HEK293 (cell line): ENCODE measurements at regions not wholly inside any gene's neighbourhood (a gene's known extent, or its start where the extent isn't known, plus 50 kb on each side); places are given as distances from the start of the nearest gene placed in this dataset.

Source experiments
- CTCF ChIA-PET: fragments of 350-600 bp; formaldehyde crosslinking; extraction: SDS; loops from one replicate; lab custom pipeline; 2021; ENCODE audit warnings: antibody characterized with exemption; lab: Yijun Ruan, JAX
- POLR2A ChIA-PET: fragments of 300-600 bp; formaldehyde crosslinking; extraction: SDS; loops from one replicate; lab custom pipeline; 2020; ENCODE audit warnings: antibody characterized with exemption, inconsistent platforms; lab: Yijun Ruan, JAX
- H3K27ac ChIP-seq: fragments of 200-500 bp; sonication (Bioruptor generic); 2 replicates; pipeline ENCODE4 v1.5.1; 2014; ENCODE audit warnings: low read depth, low read length, control low read depth, inconsistent platforms; ENCODE audit errors: extremely low read depth
- H3K36me3 ChIP-seq, 2 experiments: fragments of 200-500 bp in 1 of 2; sonication (Bioruptor generic) in 1 of 2; 1 replicate in 1 of 2; 2 replicates in 1 of 2; pipeline ENCODE4 v1.5.1; 2014 to 2017; ENCODE audit warnings: inconsistent platforms in 2 of 2, low read length in 2 of 2; ENCODE audit not compliant: control insufficient read depth in 2 of 2, insufficient read depth in 1 of 2
- H3K4me1 ChIP-seq: fragments of 200-500 bp; sonication (Bioruptor generic); 2 replicates; pipeline ENCODE4 v1.5.1; 2014; ENCODE audit warnings: mild to moderate bottlenecking, low read length, inconsistent platforms; ENCODE audit not compliant: control insufficient read depth, insufficient read depth
- H3K4me3 ChIP-seq: 2 replicates; pipeline ENCODE4 v1.5.1; 2011; ENCODE audit warnings: low read depth, mild to moderate bottlenecking, control low read depth, low read length, moderate library complexity
- H3K9me3 ChIP-seq: fragments of 200-500 bp; sonication (Bioruptor generic); 2 replicates; pipeline ENCODE4 v1.5.1; 2014; ENCODE audit warnings: low read depth, low read length, inconsistent platforms; ENCODE audit not compliant: control insufficient read depth, insufficient read depth
- BCL11A ChIP-seq: fragments of 450-650 bp; formaldehyde crosslinking; IDR thresholded peaks from 2 replicates; pipeline ENCODE4 v1.5.1; 2016; ENCODE audit warnings: low read depth, missing biosample characterization, missing genetic modification characterization
- GLI4 ChIP-seq: fragments of 450-650 bp; formaldehyde crosslinking; IDR thresholded peaks from 2 replicates; pipeline ENCODE4 v1.5.1; 2016; ENCODE audit warnings: missing biosample characterization, missing genetic modification characterization
- PRDM4 ChIP-seq: fragments of 450-650 bp; formaldehyde crosslinking; IDR thresholded peaks from 2 replicates; pipeline ENCODE4 v1.5.1; 2017; ENCODE audit warnings: missing biosample characterization, missing genetic modification characterization
- TSHZ1 ChIP-seq: fragments of 450-650 bp; formaldehyde crosslinking; IDR thresholded peaks from 2 replicates; pipeline ENCODE4 v1.5.1; 2016; ENCODE audit warnings: missing biosample characterization, missing genetic modification characterization, borderline replicate concordance
- WT1 ChIP-seq: fragments of 450-650 bp; formaldehyde crosslinking; IDR thresholded peaks from 2 replicates; pipeline ENCODE4 v1.5.1; 2016; ENCODE audit warnings: missing biosample characterization, missing genetic modification characterization
- ZNF26 ChIP-seq: fragments of 450-650 bp; formaldehyde crosslinking; IDR thresholded peaks from 2 replicates; pipeline ENCODE4 v1.5.1; 2016; ENCODE audit warnings: missing biosample characterization, missing genetic modification characterization
- ZNF350 ChIP-seq: fragments of 450-650 bp; formaldehyde crosslinking; IDR thresholded peaks from 2 replicates; pipeline ENCODE4 v1.5.0; 2017; ENCODE audit warnings: missing biosample characterization, mild to moderate bottlenecking, missing genetic modification characterization
- ZNF354C ChIP-seq: fragments of 450-650 bp; formaldehyde crosslinking; IDR thresholded peaks from 2 replicates; pipeline ENCODE4 v1.5.1; 2016; ENCODE audit warnings: missing biosample characterization, missing genetic modification characterization, low read depth, borderline replicate concordance
- ZNF426 ChIP-seq: fragments of 450-650 bp; formaldehyde crosslinking; IDR thresholded peaks from 2 replicates; pipeline ENCODE4 v1.5.1; 2017; ENCODE audit warnings: missing biosample characterization, missing genetic modification characterization, mild to moderate bottlenecking, inconsistent platforms, moderate library complexity
- ZNF548 ChIP-seq: fragments of 450-650 bp; formaldehyde crosslinking; IDR thresholded peaks from 2 replicates; pipeline ENCODE4 v1.5.1; 2016; ENCODE audit warnings: missing biosample characterization, missing genetic modification characterization
- ZNF624 ChIP-seq: fragments of 450-650 bp; formaldehyde crosslinking; IDR thresholded peaks from 2 replicates; pipeline ENCODE4 v1.5.1; 2017; ENCODE audit warnings: missing biosample characterization, missing genetic modification characterization
- ZNF701 ChIP-seq: fragments of 450-650 bp; formaldehyde crosslinking; IDR thresholded peaks from 2 replicates; pipeline ENCODE4 v1.5.1; 2016; ENCODE audit warnings: missing biosample characterization, missing genetic modification characterization
- TF ChIP-seq, protein P1 (sequence below): fragments of 450-650 bp; formaldehyde crosslinking; IDR thresholded peaks from 2 replicates; pipeline ENCODE4 v1.5.1; 2016; ENCODE audit warnings: missing biosample characterization, missing genetic modification characterization, borderline replicate concordance
- TF ChIP-seq, protein P2 (sequence below): fragments of 450-650 bp; formaldehyde crosslinking; IDR thresholded peaks from 2 replicates; pipeline ENCODE4 v1.5.1; 2017; ENCODE audit warnings: missing biosample characterization, missing genetic modification characterization

- TF ChIP-seq PRDM4 = no peak
- TF ChIP-seq, protein P1, sequence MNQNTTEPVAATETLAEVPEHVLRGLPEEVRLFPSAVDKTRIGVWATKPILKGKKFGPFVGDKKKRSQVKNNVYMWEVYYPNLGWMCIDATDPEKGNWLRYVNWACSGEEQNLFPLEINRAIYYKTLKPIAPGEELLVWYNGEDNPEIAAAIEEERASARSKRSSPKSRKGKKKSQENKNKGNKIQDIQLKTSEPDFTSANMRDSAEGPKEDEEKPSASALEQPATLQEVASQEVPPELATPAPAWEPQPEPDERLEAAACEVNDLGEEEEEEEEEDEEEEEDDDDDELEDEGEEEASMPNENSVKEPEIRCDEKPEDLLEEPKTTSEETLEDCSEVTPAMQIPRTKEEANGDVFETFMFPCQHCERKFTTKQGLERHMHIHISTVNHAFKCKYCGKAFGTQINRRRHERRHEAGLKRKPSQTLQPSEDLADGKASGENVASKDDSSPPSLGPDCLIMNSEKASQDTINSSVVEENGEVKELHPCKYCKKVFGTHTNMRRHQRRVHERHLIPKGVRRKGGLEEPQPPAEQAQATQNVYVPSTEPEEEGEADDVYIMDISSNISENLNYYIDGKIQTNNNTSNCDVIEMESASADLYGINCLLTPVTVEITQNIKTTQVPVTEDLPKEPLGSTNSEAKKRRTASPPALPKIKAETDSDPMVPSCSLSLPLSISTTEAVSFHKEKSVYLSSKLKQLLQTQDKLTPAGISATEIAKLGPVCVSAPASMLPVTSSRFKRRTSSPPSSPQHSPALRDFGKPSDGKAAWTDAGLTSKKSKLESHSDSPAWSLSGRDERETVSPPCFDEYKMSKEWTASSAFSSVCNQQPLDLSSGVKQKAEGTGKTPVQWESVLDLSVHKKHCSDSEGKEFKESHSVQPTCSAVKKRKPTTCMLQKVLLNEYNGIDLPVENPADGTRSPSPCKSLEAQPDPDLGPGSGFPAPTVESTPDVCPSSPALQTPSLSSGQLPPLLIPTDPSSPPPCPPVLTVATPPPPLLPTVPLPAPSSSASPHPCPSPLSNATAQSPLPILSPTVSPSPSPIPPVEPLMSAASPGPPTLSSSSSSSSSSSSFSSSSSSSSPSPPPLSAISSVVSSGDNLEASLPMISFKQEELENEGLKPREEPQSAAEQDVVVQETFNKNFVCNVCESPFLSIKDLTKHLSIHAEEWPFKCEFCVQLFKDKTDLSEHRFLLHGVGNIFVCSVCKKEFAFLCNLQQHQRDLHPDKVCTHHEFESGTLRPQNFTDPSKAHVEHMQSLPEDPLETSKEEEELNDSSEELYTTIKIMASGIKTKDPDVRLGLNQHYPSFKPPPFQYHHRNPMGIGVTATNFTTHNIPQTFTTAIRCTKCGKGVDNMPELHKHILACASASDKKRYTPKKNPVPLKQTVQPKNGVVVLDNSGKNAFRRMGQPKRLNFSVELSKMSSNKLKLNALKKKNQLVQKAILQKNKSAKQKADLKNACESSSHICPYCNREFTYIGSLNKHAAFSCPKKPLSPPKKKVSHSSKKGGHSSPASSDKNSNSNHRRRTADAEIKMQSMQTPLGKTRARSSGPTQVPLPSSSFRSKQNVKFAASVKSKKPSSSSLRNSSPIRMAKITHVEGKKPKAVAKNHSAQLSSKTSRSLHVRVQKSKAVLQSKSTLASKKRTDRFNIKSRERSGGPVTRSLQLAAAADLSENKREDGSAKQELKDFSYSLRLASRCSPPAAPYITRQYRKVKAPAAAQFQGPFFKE (tag by site-specific recombination) = no peak
- TF ChIP-seq TSHZ1 (tag by site-specific recombination) = no peak
- TF ChIP-seq ZNF354C (tag by site-specific recombination) = no peak
- TF ChIP-seq WT1 (tag by site-specific recombination) = no peak
- TF ChIP-seq, protein P2, sequence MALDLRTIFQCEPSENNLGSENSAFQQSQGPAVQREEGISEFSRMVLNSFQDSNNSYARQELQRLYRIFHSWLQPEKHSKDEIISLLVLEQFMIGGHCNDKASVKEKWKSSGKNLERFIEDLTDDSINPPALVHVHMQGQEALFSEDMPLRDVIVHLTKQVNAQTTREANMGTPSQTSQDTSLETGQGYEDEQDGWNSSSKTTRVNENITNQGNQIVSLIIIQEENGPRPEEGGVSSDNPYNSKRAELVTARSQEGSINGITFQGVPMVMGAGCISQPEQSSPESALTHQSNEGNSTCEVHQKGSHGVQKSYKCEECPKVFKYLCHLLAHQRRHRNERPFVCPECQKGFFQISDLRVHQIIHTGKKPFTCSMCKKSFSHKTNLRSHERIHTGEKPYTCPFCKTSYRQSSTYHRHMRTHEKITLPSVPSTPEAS (tag by site-specific recombination) = no peak
- TF ChIP-seq, all 188 proteins: peak for 0
Observed at GRCh38 chr4:23232987-23233386, 540.2 kb downstream of the GBA3 start (continued).

- H3K36me3 ChIP-seq = no peaks in the 10 kb centered on the region
- H3K9me3 ChIP-seq = no peaks in the 10 kb centered on the region
- TF ChIP-seq ZNF350 (tag by site-specific recombination) = no peak
- no peak for TF ChIP-seq BCL11A (tag by site-specific recombination)
- no peak for TF ChIP-seq ZNF26 (tag by site-specific recombination)
- TF ChIP-seq ZNF701 (tag by site-specific recombination) = no peak
- TF ChIP-seq ZNF624 = no peak
- no peak for TF ChIP-seq ZNF426 (tag by site-specific recombination)
- TF ChIP-seq ZNF548 (tag by site-specific recombination) = no peak
- no peak for TF ChIP-seq GLI4 (tag by site-specific recombination)
- H3K27ac ChIP-seq = no peak overlapping the region
- H3K4me1 ChIP-seq = no peaks in the 10 kb centered on the region
- POLR2A ChIA-PET = no interaction called here
- CTCF ChIA-PET = no interaction called here
- no peak overlapping the region for H3K4me3 ChIP-seq
Observed at GRCh38 chr4:23225564-23225963, 532.8 kb downstream of the GBA3 start.
